ENCODE measurements at regions not wholly inside any gene's neighbourhood (a gene's known extent, or its start where the extent isn't known, plus 50 kb on each side); places are given as distances from the start of the nearest gene placed in this dataset.

DNA sequence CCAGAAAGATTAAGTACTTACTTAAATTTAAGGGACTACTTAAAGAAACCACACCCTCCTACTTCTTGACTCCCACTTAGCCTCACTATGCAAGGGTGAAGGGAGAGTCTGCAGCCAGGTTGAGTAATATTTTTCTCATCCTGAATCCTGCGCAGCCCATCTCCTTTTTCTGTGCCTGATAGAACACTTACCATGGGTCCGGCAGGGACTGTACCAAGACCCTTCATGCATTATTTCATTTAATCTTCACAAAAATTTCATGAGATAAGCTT, 562.6 kb upstream of the CFAP20DC start:
- CTCF ChIA-PET: no interaction called here

DNA sequence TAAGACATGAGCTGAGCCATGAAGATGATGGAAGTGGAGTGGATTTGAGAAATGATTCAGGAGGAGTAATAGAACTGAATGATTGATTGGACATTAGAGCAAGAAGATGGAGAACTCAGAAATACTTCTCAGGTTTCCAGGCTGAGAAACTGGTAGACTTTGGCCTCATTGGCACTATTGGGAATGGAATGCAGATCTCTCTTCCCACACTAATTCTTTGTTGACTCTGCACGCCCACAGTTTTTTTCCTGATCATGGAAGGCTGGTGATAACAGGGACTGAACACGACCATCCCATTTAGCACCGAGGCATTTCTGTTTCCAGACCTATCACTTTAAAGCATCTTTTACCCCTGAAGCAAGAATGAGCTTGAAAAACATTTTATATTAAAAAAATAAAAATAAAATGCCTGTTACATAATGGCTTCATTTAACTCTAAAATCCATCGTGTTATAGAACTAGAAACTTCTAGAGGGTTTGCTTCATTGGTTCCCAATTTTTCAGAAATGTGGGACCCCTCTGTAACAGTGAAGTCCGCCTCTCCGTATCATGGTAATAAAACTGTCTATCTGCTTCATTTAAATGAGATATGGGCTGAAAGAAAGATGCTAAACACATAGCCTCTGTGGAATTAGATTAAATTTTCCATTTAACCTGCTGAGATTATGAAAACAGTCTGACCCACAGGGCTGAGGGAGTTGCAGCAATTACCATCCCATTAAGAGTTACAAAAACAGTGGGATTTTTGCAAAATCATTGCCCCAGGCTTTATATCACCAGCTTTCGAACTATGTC, 562.0 kb upstream of the CFAP20DC start:
- Histone ChIP-seq H3K4me3 (no peak overlapping the region), H3K27me3 (ENCODE audit: insufficient read depth, low read depth) (no peaks in the 10 kb centered on the region), H3K4me1 (replicated peaks; ENCODE audit: insufficient read depth) (no peaks in the 10 kb centered on the region; the same call in 1 of the 2 replicates), H3K27ac (no peak overlapping the region), H4K20me1 (ENCODE audit: insufficient read depth) (no peaks in the 10 kb centered on the region), H3F3A (ENCODE audit: insufficient read depth, low read depth) (no peaks in the 10 kb centered on the region), H3K36me3 (ENCODE audit: low read depth) (no peaks in the 10 kb centered on the region), H2AFZ (no peak overlapping the region), H3K9me2 (ENCODE audit: insufficient read depth) (no peaks in the 10 kb centered on the region), H3K79me2 (ENCODE audit: low read depth) (no peaks in the 10 kb centered on the region), H3K9me3 (ENCODE audit: insufficient read depth, low read depth) (no peaks in the 10 kb centered on the region), H3K4me2 (no peak overlapping the region)
- CTCF ChIA-PET: no interaction called here
- TF ChIP-seq, protein P1, sequence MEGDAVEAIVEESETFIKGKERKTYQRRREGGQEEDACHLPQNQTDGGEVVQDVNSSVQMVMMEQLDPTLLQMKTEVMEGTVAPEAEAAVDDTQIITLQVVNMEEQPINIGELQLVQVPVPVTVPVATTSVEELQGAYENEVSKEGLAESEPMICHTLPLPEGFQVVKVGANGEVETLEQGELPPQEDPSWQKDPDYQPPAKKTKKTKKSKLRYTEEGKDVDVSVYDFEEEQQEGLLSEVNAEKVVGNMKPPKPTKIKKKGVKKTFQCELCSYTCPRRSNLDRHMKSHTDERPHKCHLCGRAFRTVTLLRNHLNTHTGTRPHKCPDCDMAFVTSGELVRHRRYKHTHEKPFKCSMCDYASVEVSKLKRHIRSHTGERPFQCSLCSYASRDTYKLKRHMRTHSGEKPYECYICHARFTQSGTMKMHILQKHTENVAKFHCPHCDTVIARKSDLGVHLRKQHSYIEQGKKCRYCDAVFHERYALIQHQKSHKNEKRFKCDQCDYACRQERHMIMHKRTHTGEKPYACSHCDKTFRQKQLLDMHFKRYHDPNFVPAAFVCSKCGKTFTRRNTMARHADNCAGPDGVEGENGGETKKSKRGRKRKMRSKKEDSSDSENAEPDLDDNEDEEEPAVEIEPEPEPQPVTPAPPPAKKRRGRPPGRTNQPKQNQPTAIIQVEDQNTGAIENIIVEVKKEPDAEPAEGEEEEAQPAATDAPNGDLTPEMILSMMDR (conservative IDR thresholded peaks at IDR 0.05): no peak
- TF ChIP-seq EZH2 (IDR thresholded peaks at IDR 0.05; ENCODE audit: low read depth): no peak
- no TSS peak for BruUV-seq (replicated peaks)
- DNase-seq: no peak
- POLR2A ChIA-PET (ENCODE audit: unreplicated experiment): no interaction called here
- intact Hi-C loops (cut with micrococcal nuclease; ENCODE audit: unreplicated experiment): no loop called here

More for the DNA sequence above, 562.6 kb upstream of the CFAP20DC start:
- Histone ChIP-seq H3K36me3 (ENCODE audit: low read depth) (no peaks in the 10 kb centered on the region), H3K79me2 (ENCODE audit: low read depth) (no peaks in the 10 kb centered on the region), H3K9me3 (ENCODE audit: insufficient read depth, low read depth) (no peaks in the 10 kb centered on the region), H3K4me1 (replicated peaks; ENCODE audit: insufficient read depth) (no peaks in the 10 kb centered on the region; the same call in 1 of the 2 replicates), H4K20me1 (ENCODE audit: insufficient read depth) (no peaks in the 10 kb centered on the region), H3K27ac (no peak overlapping the region), H3K4me3 (no peak overlapping the region), H3K4me2 (no peak overlapping the region), H3K9me2 (ENCODE audit: insufficient read depth) (no peaks in the 10 kb centered on the region), H3F3A (ENCODE audit: insufficient read depth, low read depth) (no peaks in the 10 kb centered on the region), H2AFZ (no peak overlapping the region), H3K27me3 (ENCODE audit: insufficient read depth, low read depth) (no peaks in the 10 kb centered on the region)
- POLR2A ChIA-PET (ENCODE audit: unreplicated experiment): no interaction called here
- intact Hi-C loops (cut with micrococcal nuclease; ENCODE audit: unreplicated experiment): no loop called here
- TF ChIP-seq EZH2 (IDR thresholded peaks at IDR 0.05; ENCODE audit: low read depth): no peak
- TF ChIP-seq, protein P1 (conservative IDR thresholded peaks at IDR 0.05): no peak
- no TSS peak for BruUV-seq (replicated peaks)
- DNase-seq: no peak

DNA sequence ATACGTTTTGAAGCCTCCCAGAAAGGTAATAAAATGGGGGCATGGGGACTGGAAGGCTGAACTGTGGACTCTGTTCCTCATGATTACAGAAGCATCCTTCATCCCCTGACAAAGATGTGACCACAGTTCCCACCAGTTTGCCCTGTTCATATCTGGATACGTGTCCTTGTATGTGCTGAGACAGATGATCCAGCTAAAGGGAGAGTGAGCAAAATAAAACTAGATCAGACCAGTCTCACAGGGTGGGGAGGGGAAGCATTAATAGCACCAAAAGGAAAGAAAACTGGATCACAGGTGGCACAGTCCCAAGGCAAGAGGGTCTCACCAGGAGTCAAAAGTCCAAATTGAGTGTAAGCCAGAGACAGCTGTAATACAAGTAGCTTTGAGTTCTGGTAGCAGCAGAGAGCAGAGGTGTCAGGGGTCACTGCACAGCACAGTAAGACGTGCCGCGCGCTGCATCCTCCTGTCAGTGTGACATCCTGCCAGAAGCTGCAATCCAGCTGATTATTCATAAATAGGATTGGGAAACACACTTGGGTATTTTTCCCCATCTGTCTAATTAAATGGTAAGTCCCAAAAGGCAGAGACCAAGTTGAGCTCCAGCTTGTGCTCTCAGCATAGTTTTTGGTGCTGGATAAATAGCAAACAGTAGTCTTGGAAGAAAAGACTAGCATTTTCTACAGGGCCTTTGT, 560.0 kb upstream of the CFAP20DC start:
- intact Hi-C loops (cut with micrococcal nuclease; ENCODE audit: unreplicated experiment): no loop called here
- Histone ChIP-seq H3K4me1 (replicated peaks; ENCODE audit: insufficient read depth) (no peaks in the 10 kb centered on the region; the same call in 1 of the 2 replicates), H3K9me2 (ENCODE audit: insufficient read depth) (no peaks in the 10 kb centered on the region), H3K4me2 (no peak overlapping the region), H3K79me2 (ENCODE audit: low read depth) (no peaks in the 10 kb centered on the region), H3K27me3 (ENCODE audit: insufficient read depth, low read depth) (no peaks in the 10 kb centered on the region), H2AFZ (no peak overlapping the region), H4K20me1 (ENCODE audit: insufficient read depth) (no peaks in the 10 kb centered on the region), H3K27ac (no peak overlapping the region), H3F3A (ENCODE audit: insufficient read depth, low read depth) (no peaks in the 10 kb centered on the region), H3K36me3 (ENCODE audit: low read depth) (no peaks in the 10 kb centered on the region), H3K4me3 (no peak overlapping the region), H3K9me3 (ENCODE audit: insufficient read depth, low read depth) (no peaks in the 10 kb centered on the region)
- BruUV-seq (replicated peaks): no TSS peak
- ChIA-PET POLR2A (ENCODE audit: unreplicated experiment) (no interaction called here), CTCF (no interaction called here)
- TF ChIP-seq EZH2 (IDR thresholded peaks at IDR 0.05; ENCODE audit: low read depth): no peak
- TF ChIP-seq, protein P1 (conservative IDR thresholded peaks at IDR 0.05): no peak
- DNase-seq: no peak

Measured in PC-9 (cell line).